Liver (tissue), 7 donors: ENCODE measurements at regions not wholly inside any gene's neighbourhood (a gene's known extent, or its start where the extent isn't known, plus 50 kb on each side); places are given as distances from the start of the nearest gene placed in this dataset.

Experiments used
- DNase-seq: peaks from one replicate; pipeline ENCODE4 v3.0.0-alpha.2; 2017; ENCODE audit warnings: low spot score
- H3K27ac ChIP-seq, 2 donors: one replicate each; pipeline ENCODE4 v1.7.0; 2013; ENCODE audit warnings: inconsistent platforms in 2 of 2, low read length in 2 of 2, control low read depth in 1 of 2, low read depth in 1 of 2, mild to moderate bottlenecking in 1 of 2
- H3K27me3 ChIP-seq, 4 donors: one replicate each; pipeline versions ENCODE4 v1.6.1 to v1.7.0; 2013; ENCODE audit warnings: low read length in 3 of 4, inconsistent platforms in 1 of 4, mild to moderate bottlenecking in 1 of 4, moderate library complexity in 1 of 4; ENCODE audit not compliant: control insufficient read depth in 4 of 4, insufficient read depth in 4 of 4
- H3K36me3 ChIP-seq, 4 donors: one replicate each; pipeline versions ENCODE4 v1.6.1 to v1.7.0; 2013; ENCODE audit warnings: low read length in 3 of 4, mild to moderate bottlenecking in 3 of 4, low read depth in 1 of 4, moderate library complexity in 1 of 4; ENCODE audit not compliant: control insufficient read depth in 4 of 4, insufficient read depth in 3 of 4
- H3K4me1 ChIP-seq, 4 donors: one replicate each; pipeline versions ENCODE4 v1.6.1 to v1.7.0; 2013; ENCODE audit warnings: low read length in 3 of 4, mild to moderate bottlenecking in 3 of 4, moderate library complexity in 1 of 4; ENCODE audit not compliant: control insufficient read depth in 4 of 4, insufficient read depth in 4 of 4
- H3K4me3 ChIP-seq, 3 donors: one replicate each; pipeline versions ENCODE4 v1.6.1 to v1.7.0; 2013; ENCODE audit warnings: low read length in 3 of 3, control low read depth in 1 of 3, low read depth in 1 of 3, mild to moderate bottlenecking in 1 of 3
- H3K9ac ChIP-seq, 2 donors: one replicate each; pipeline ENCODE4 v1.7.0; 2013; ENCODE audit warnings: low read length in 2 of 2, mild to moderate bottlenecking in 2 of 2, moderate library complexity in 2 of 2, control low read depth in 1 of 2, low read depth in 1 of 2
- H3K9me3 ChIP-seq, 4 donors: one replicate each; pipeline versions ENCODE4 v1.6.1 to v1.7.0; 2013; ENCODE audit warnings: low read length in 3 of 4; ENCODE audit not compliant: control insufficient read depth in 4 of 4
- FOXA1 ChIP-seq: IDR thresholded peaks from 2 replicates; pipeline ENCODE4 v1.6.1; 2016; ENCODE audit warnings: antibody characterized with exemption
- FOXA2 ChIP-seq: IDR thresholded peaks from 2 replicates; pipeline ENCODE4 v1.6.1; 2016; ENCODE audit warnings: antibody characterized with exemption
- GABPA ChIP-seq, 2 donors: IDR thresholded peaks in 1 of 2; conservative IDR thresholded peaks in 1 of 2; 2 replicates each; pipeline ENCODE4 v1.6.1; 2016; ENCODE audit warnings: antibody characterized with exemption in 2 of 2, mild to moderate bottlenecking in 1 of 2, moderate library complexity in 1 of 2
- HNF4A ChIP-seq, 2 donors: conservative IDR thresholded peaks; 2 replicates each; pipeline ENCODE4 v1.6.1; 2016; ENCODE audit warnings: antibody characterized with exemption in 2 of 2, mild to moderate bottlenecking in 2 of 2
- HNF4G ChIP-seq: IDR thresholded peaks from 2 replicates; pipeline ENCODE4 v1.6.1; 2016; ENCODE audit warnings: antibody characterized with exemption
- JUND ChIP-seq, 2 donors: IDR thresholded peaks; 2 replicates each; pipeline ENCODE4 v1.6.1; 2016; ENCODE audit warnings: antibody characterized with exemption in 2 of 2
- NR2F2 ChIP-seq: IDR thresholded peaks from 2 replicates; pipeline ENCODE4 v1.6.1; 2016; ENCODE audit warnings: antibody characterized with exemption
- RXRA ChIP-seq, 2 donors: IDR thresholded peaks; 2 replicates each; pipeline ENCODE4 v1.6.1; 2017 to 2018; ENCODE audit warnings: antibody characterized with exemption in 2 of 2, mild to moderate bottlenecking in 1 of 2
- SP1 ChIP-seq: IDR thresholded peaks from 2 replicates; pipeline ENCODE4 v1.6.1; 2018; ENCODE audit warnings: antibody characterized with exemption, mild to moderate bottlenecking
- TAF1 ChIP-seq: conservative IDR thresholded peaks from 2 replicates; pipeline ENCODE4 v1.6.1; 2016; ENCODE audit warnings: antibody characterized with exemption, mild to moderate bottlenecking
- YY1 ChIP-seq: IDR thresholded peaks from 2 replicates; pipeline ENCODE4 v1.6.1; 2016; ENCODE audit warnings: antibody characterized with exemption, mild to moderate bottlenecking
- WGBS: extraction: QIAGEN DNeasy Blood & Tissue Kit; methylation state at CpG from one replicate; pipeline ENCODE4 v1.1.7; 2013; 5-methylcytosine and 5-hydroxymethylcytosine counted together
- TF ChIP-seq, protein P1 (sequence below): IDR thresholded peaks from 2 replicates; pipeline ENCODE4 v1.6.1; 2016; ENCODE audit warnings: antibody characterized with exemption, mild to moderate bottlenecking
- TF ChIP-seq, protein P2 (sequence below): IDR thresholded peaks from 2 replicates; pipeline ENCODE4 v1.6.1; 2016; ENCODE audit warnings: antibody characterized with exemption
- TF ChIP-seq, protein P3 (sequence below): IDR thresholded peaks from 2 replicates; pipeline ENCODE4 v1.6.1; 2016; ENCODE audit warnings: antibody characterized with exemption
- donor health status: healthy.
- donor health status: healthy.
- donor health status: healthy.
- donor health status: healthy.

- TF ChIP-seq JUND (IDR thresholded peaks at IDR 0.05), result no peak
- TF ChIP-seq, protein P1, sequence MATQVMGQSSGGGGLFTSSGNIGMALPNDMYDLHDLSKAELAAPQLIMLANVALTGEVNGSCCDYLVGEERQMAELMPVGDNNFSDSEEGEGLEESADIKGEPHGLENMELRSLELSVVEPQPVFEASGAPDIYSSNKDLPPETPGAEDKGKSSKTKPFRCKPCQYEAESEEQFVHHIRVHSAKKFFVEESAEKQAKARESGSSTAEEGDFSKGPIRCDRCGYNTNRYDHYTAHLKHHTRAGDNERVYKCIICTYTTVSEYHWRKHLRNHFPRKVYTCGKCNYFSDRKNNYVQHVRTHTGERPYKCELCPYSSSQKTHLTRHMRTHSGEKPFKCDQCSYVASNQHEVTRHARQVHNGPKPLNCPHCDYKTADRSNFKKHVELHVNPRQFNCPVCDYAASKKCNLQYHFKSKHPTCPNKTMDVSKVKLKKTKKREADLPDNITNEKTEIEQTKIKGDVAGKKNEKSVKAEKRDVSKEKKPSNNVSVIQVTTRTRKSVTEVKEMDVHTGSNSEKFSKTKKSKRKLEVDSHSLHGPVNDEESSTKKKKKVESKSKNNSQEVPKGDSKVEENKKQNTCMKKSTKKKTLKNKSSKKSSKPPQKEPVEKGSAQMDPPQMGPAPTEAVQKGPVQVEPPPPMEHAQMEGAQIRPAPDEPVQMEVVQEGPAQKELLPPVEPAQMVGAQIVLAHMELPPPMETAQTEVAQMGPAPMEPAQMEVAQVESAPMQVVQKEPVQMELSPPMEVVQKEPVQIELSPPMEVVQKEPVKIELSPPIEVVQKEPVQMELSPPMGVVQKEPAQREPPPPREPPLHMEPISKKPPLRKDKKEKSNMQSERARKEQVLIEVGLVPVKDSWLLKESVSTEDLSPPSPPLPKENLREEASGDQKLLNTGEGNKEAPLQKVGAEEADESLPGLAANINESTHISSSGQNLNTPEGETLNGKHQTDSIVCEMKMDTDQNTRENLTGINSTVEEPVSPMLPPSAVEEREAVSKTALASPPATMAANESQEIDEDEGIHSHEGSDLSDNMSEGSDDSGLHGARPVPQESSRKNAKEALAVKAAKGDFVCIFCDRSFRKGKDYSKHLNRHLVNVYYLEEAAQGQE, result no peak
- TF ChIP-seq HNF4A (conservative IDR thresholded peaks at IDR 0.05), result no peak
- TF ChIP-seq YY1, result no peak
- TF ChIP-seq FOXA1, result no peak
- TF ChIP-seq SP1, result no peak
- TF ChIP-seq FOXA2, result no peak
- no peak for TF ChIP-seq TAF1
- TF ChIP-seq NR2F2, result no peak
- no peak for TF ChIP-seq RXRA (IDR thresholded peaks at IDR 0.05)
- TF ChIP-seq HNF4G, result no peak
- TF ChIP-seq, protein P2, sequence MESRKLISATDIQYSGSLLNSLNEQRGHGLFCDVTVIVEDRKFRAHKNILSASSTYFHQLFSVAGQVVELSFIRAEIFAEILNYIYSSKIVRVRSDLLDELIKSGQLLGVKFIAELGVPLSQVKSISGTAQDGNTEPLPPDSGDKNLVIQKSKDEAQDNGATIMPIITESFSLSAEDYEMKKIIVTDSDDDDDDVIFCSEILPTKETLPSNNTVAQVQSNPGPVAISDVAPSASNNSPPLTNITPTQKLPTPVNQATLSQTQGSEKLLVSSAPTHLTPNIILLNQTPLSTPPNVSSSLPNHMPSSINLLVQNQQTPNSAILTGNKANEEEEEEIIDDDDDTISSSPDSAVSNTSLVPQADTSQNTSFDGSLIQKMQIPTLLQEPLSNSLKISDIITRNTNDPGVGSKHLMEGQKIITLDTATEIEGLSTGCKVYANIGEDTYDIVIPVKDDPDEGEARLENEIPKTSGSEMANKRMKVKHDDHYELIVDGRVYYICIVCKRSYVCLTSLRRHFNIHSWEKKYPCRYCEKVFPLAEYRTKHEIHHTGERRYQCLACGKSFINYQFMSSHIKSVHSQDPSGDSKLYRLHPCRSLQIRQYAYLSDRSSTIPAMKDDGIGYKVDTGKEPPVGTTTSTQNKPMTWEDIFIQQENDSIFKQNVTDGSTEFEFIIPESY, result no peak
- TF ChIP-seq, protein P3, sequence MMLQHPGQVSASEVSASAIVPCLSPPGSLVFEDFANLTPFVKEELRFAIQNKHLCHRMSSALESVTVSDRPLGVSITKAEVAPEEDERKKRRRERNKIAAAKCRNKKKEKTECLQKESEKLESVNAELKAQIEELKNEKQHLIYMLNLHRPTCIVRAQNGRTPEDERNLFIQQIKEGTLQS, result no peak
- Histone ChIP-seq H3K27ac (no peak overlapping the region), H3K36me3 (no peaks in the 10 kb centered on the region), H3K27me3 (no peaks in the 10 kb centered on the region), H3K4me1 (no peaks in the 10 kb centered on the region), H3K4me3 (no peak overlapping the region), H3K9me3 (no peaks in the 10 kb centered on the region), H3K9ac (no peak overlapping the region)
- DNase-seq, result no peak
- WGBS, result 89% methylated on average over 6 of the region's 6 CpGs
These were observed 103.5 kb upstream of the FAM20C start for GRCh38 chr7:88927-89231.

DNA sequence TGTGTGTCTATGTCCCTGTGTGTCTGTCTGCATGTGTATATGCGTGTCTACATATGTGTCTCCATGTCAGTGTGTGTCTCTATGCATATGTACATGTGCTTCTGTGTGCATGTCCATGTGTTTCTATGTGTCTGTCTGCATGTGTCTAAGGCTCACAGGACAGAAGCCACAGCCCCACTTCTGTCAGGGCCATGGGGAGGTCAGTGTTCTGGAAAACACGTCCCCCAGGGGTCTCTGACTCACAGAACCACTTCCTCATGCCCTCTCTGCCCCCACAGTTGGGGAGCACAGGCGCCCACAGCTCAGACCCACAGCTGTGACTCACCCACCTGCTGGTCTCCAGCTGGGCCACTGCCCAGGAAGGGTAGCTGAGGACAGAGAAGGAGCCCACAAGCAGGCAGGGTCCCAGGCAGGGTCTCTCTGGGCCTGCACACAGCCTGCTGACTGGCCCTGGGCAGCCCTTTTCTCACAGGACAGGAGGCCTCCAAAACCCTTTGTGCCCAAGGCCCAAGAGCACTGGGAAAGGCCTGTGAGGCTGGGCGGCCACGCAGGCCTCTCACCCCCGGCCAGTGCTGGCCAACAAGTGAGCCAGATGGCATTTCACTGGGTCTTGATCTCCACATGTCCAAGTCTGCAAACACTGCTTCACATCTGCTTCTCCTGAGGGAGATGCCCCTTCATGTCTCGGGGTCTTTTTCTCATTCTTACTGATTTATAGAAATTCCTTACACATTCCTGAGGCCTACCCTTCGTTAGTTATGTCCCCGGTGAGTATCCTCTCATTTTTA is 102.9 kb upstream of the FAM20C start:
- Histone ChIP-seq H3K36me3 (no peaks in the 10 kb centered on the region), H3K4me3 (no peak overlapping the region), H3K4me1 (no peaks in the 10 kb centered on the region), H3K27me3 (no peaks in the 10 kb centered on the region), H3K9ac (no peak overlapping the region), H3K9me3 (no peaks in the 10 kb centered on the region), H3K27ac (no peak overlapping the region)
- 90% methylated on average over 9 of the region's 9 CpGs for WGBS
- TF ChIP-seq, protein P1, result no peak
- no peak for TF ChIP-seq FOXA2
- TF ChIP-seq HNF4G, result no peak
- no peak for TF ChIP-seq GABPA (IDR thresholded peaks at IDR 0.05 in 1 of 2, conservative IDR thresholded peaks at IDR 0.05 in 1 of 2)
- no peak for TF ChIP-seq TAF1
- TF ChIP-seq SP1, result no peak
- TF ChIP-seq FOXA1, result no peak
- no peak for TF ChIP-seq HNF4A (conservative IDR thresholded peaks at IDR 0.05)
- no peak for TF ChIP-seq YY1
- TF ChIP-seq, protein P2, result no peak
- no peak for DNase-seq
